Neutrophil (primary cell): ENCODE measurements at regions not wholly inside any gene's neighbourhood (a gene's known extent, or its start where the extent isn't known, plus 50 kb on each side); places are given as distances from the start of the nearest gene placed in this dataset.

ENCODE experiments used
- H3K27ac ChIP-seq: fragments of 200-600 bp; sonication (generic); 2 replicates; pipeline ENCODE4 v1.5.1; 2016; ENCODE audit warnings: mild to moderate bottlenecking, moderate library complexity
- H3K27me3 ChIP-seq: fragments of 200-600 bp; sonication (generic); 2 replicates; pipeline ENCODE4 v1.6.0; 2016; ENCODE audit warnings: mild to moderate bottlenecking
- H3K36me3 ChIP-seq: fragments of 200-600 bp; sonication (generic); 2 replicates; pipeline ENCODE4 v1.5.1; 2017
- H3K4me1 ChIP-seq, 2 experiments: fragments of 200-600 bp in 1 of 2; sonication (generic) in 1 of 2; 1 replicate in 1 of 2; 2 replicates in 1 of 2; pipeline versions ENCODE4 v1.5.1 to v1.6.1; 2013 to 2016; ENCODE audit warnings: low read depth in 1 of 2, low read length in 1 of 2, mild to moderate bottlenecking in 1 of 2, moderate library complexity in 1 of 2; ENCODE audit not compliant: control insufficient read depth in 1 of 2, insufficient read depth in 1 of 2
- H3K4me3 ChIP-seq, 2 experiments: fragments of 200-600 bp in 1 of 2; sonication (generic) in 1 of 2; 1 replicate in 1 of 2; 2 replicates in 1 of 2; pipeline ENCODE4 v1.5.1; 2013 to 2016; ENCODE audit warnings: low read depth in 1 of 2, low read length in 1 of 2, mild to moderate bottlenecking in 1 of 2, moderate library complexity in 1 of 2
- H3K9me3 ChIP-seq: fragments of 200-600 bp; sonication (generic); 2 replicates; pipeline ENCODE4 v1.5.1; 2016
- CTCF ChIP-seq: fragments of 200-600 bp; sonication (generic); IDR thresholded peaks from 2 replicates; pipeline ENCODE4 v1.5.1; 2016; ENCODE audit warnings: antibody characterized with exemption

- Histone ChIP-seq H3K36me3 (no peaks in the 10 kb centered on the region), H3K27me3 (no peaks in the 10 kb centered on the region), H3K4me1 (no peaks in the 10 kb centered on the region), H3K27ac (no peak overlapping the region), H3K9me3 (no peaks in the 10 kb centered on the region), H3K4me3 (no peak overlapping the region)
- TF ChIP-seq CTCF: no peak
Measured at GRCh38 chr21:17370263-17370662, 142.6 kb upstream of the CXADR start.

- TF ChIP-seq CTCF: no peak
- H3K9me3 ChIP-seq: no peaks in the 10 kb centered on the region
- no peak overlapping the region for H3K4me3 ChIP-seq
- H3K27ac ChIP-seq: no peak overlapping the region
- no peaks in the 10 kb centered on the region for H3K27me3 ChIP-seq
- no peaks in the 10 kb centered on the region for H3K36me3 ChIP-seq
- H3K4me1 ChIP-seq: no peaks in the 10 kb centered on the region
Measured at GRCh38 chr21:17370916-17371315, 141.9 kb upstream of the CXADR start.

- H3K9me3 ChIP-seq: no peaks in the 10 kb centered on the region
- TF ChIP-seq CTCF: no peak
- no peak overlapping the region for H3K27ac ChIP-seq
- no peaks in the 10 kb centered on the region for H3K4me1 ChIP-seq
- no peak overlapping the region for H3K4me3 ChIP-seq
- no peaks in the 10 kb centered on the region for H3K27me3 ChIP-seq
- no peaks in the 10 kb centered on the region for H3K36me3 ChIP-seq
Measured at GRCh38 chr21:17371450-17371849, 141.4 kb upstream of the CXADR start.

- H3K27ac ChIP-seq: no peak overlapping the region
- H3K4me1 ChIP-seq: no peaks in the 10 kb centered on the region
- H3K4me3 ChIP-seq: no peak overlapping the region
- H3K9me3 ChIP-seq: no peaks in the 10 kb centered on the region
- TF ChIP-seq CTCF: no peak
- H3K27me3 ChIP-seq: no peaks in the 10 kb centered on the region
- H3K36me3 ChIP-seq: no peaks in the 10 kb centered on the region
Measured at GRCh38 chr21:17372200-17372599, 140.6 kb upstream of the CXADR start.

- no peak for TF ChIP-seq CTCF
- H3K4me3 ChIP-seq: no peak overlapping the region
- H3K4me1 ChIP-seq: no peaks in the 10 kb centered on the region
- H3K27ac ChIP-seq: no peak overlapping the region
- H3K36me3 ChIP-seq: no peaks in the 10 kb centered on the region
- H3K9me3 ChIP-seq: no peaks in the 10 kb centered on the region
- H3K27me3 ChIP-seq: no peaks in the 10 kb centered on the region
Measured at GRCh38 chr21:17386498-17386897, 126.3 kb upstream of the CXADR start.

GRCh38 chr21:17387030-17387617 lies 125.7 kb upstream of the CXADR start:
- Histone ChIP-seq H3K4me3 (no peak overlapping the region), H3K36me3 (no peaks in the 10 kb centered on the region), H3K27ac (no peak overlapping the region), H3K27me3 (no peaks in the 10 kb centered on the region), H3K4me1 (no peaks in the 10 kb centered on the region), H3K9me3 (no peaks in the 10 kb centered on the region)
- peak; percentile 48 for TF ChIP-seq CTCF
